Upper lobe of left lung (tissue), 4 donors: ENCODE measurements at regions not wholly inside any gene's neighbourhood (a gene's known extent, or its start where the extent isn't known, plus 50 kb on each side); places are given as distances from the start of the nearest gene placed in this dataset.

Experiments
- CTCF ChIP-seq, 6 experiments: fragments of 450-650 bp in 4 of 6; fragments of 200-600 bp in 2 of 6; sonication (generic) in 2 of 6; IDR thresholded peaks; one replicate each; pipeline ENCODE4 v1.5.1; 2016 to 2019; ENCODE audit warnings: antibody characterized with exemption in 6 of 6
- EP300 ChIP-seq, 4 donors: sonication (generic); formaldehyde crosslinking; IDR thresholded peaks; one replicate each; pipeline ENCODE4 v1.5.1; 2017; ENCODE audit warnings: antibody characterized with exemption in 4 of 4, control low read depth in 2 of 4
- POLR2A ChIP-seq, 4 donors: fragments of 450-650 bp; IDR thresholded peaks; one replicate each; pipeline ENCODE4 v1.5.1; 2016 to 2017; ENCODE audit warnings: antibody characterized with exemption in 4 of 4, mild to moderate bottlenecking in 2 of 4
- POLR2AphosphoS5 ChIP-seq, 2 donors: sonication (generic); formaldehyde crosslinking; IDR thresholded peaks; one replicate each; pipeline ENCODE4 v1.5.1; 2017; ENCODE audit warnings: antibody characterized with exemption in 2 of 2

DNA sequence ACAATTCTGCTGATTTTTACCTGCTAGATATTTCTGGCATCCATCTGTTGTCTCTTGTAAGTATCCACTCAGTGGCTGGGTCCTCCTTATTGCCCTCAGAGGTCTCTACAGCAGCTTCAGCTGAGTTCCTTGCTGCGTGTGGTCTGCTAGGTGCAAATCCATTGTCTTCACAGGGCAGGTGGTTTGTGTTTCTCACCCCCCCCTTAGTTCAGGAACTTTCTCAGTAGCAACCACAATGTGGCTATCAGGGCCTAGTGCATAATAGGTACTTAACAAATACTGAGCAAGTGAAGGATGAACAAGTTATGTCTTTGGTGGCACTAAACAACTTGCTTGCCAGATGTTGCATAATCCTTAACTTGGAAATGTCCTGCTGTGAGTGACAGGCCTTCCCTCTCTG is 96.7 kb upstream of the KLHL25 start:
- TF ChIP-seq CTCF (IDR thresholded peaks at IDR 0.05) (no peak), POLR2A (IDR thresholded peaks at IDR 0.05) (no peak), POLR2AphosphoS5 (IDR thresholded peaks at IDR 0.05) (no peak), EP300 (IDR thresholded peaks at IDR 0.05) (no peak)
